Ectodermal cell (in vitro differentiated cells): ENCODE measurements at regions not wholly inside any gene's neighbourhood (a gene's known extent, or its start where the extent isn't known, plus 50 kb on each side); places are given as distances from the start of the nearest gene placed in this dataset.
"Not testable (repeated sequence)": the region's sequence is repeated elsewhere in the genome, so short reads cannot be mapped to it uniquely, and the experiment has no call there.

Source experiments
- H3K27ac ChIP-seq: 2 replicates; pipeline ENCODE4 v1.7.0; 2013; ENCODE audit warnings: mild to moderate bottlenecking, low read depth, low read length; ENCODE audit not compliant: insufficient read depth, poor library complexity, severe bottlenecking
- H3K27me3 ChIP-seq: 2 replicates; pipeline ENCODE4 v1.7.0; 2013; ENCODE audit warnings: mild to moderate bottlenecking, low read length; ENCODE audit not compliant: insufficient read depth, control insufficient read depth, poor library complexity, severe bottlenecking
- H3K36me3 ChIP-seq: one replicate; pipeline ENCODE4 v1.7.0; 2013; ENCODE audit warnings: low read length; ENCODE audit not compliant: control insufficient read depth, insufficient read depth
- H3K4me1 ChIP-seq: one replicate; pipeline ENCODE4 v1.7.0; 2013; ENCODE audit warnings: low read length; ENCODE audit not compliant: control insufficient read depth, insufficient read depth
- H3K4me3 ChIP-seq: 2 replicates; pipeline ENCODE4 v1.7.0; 2013; ENCODE audit warnings: low read depth, low read length, control low read depth; ENCODE audit not compliant: insufficient read depth
- H3K9me3 ChIP-seq: 2 replicates; pipeline ENCODE4 v1.7.0; 2013; ENCODE audit warnings: mild to moderate bottlenecking, low read length, moderate library complexity; ENCODE audit not compliant: control insufficient read depth
- WGBS, 2 experiments: methylation state at CpG; one replicate each; pipeline ENCODE4 v1.1.7; 2013; ENCODE audit warnings: missing lambda C conversion rate in 2 of 2; 5-methylcytosine and 5-hydroxymethylcytosine counted together

DNA sequence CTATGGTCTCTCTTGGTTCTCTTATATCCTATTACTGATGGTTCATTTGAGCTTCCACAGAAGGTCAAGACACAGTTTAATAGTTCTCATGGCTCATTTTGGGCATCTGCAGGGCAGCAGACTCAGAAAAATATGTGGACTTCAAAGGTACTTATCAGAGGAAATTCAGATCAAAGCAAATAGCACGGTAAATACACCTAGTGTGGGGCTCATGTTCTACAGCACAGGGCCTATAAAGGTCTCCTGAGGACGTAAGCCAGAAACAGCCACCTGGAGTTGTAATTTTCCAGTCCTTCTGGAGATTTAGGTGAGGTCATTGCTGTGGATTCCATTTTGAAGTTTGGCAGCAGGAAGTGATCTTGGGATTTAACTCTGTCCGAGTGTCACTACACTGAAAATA, 134.5 kb upstream of the SGO1 start:
- Histone ChIP-seq H3K27ac (no peak overlapping the region), H3K36me3 (no peaks in the 10 kb centered on the region), H3K9me3 (no peaks in the 10 kb centered on the region), H3K4me3 (no peak overlapping the region), H3K4me1 (no peaks in the 10 kb centered on the region), H3K27me3 (no peaks in the 10 kb centered on the region)
- 87 to 94% methylated on average over 3 of the region's 3 CpGs for WGBS, 2 experiments

DNA sequence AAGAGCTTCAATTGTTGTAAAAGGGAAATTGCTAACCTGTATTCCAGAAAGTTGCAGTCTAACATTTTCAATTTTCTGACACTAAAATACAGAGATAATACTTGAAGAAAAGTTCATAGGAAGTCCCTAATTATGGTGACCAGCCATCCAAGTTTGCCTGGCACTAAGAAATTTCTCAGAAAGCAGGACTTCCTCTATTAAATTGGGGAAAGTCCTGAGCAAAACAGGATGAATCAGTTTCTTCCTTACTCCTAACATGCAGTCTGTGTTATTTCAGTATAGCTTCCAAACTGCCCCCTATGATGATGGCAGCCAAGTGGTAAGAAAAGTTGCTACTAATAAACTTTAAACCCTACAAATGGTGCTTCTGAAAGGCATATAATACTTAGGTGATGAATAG, 133.5 kb upstream of the SGO1 start:
- no peak overlapping the region for H3K27ac ChIP-seq
- H3K36me3 ChIP-seq, result no peaks in the 10 kb centered on the region

DNA sequence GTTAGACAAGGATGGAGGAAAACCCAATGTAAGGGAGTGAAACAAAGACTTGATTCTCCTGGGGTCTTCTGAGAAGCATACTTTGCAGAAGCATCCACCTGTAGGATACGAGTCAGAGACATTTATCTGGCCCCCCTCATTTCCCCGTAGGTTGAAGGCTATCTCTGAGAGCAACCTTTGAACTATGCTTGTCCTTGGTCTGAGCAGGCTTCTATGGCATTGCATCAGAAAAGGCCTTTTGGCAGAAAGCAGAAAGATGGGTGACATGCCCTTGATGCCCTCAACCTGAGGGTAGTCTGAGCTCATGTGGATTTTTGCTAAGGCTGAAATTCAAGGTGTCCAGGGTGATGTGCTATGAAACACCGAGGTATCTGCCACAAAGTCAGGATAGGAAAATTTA, 131.6 kb upstream of the SGO1 start:
- Histone ChIP-seq H3K27me3 (no peaks in the 10 kb centered on the region), H3K4me1 (no peaks in the 10 kb centered on the region), H3K4me3 (no peak overlapping the region), H3K36me3 (no peaks in the 10 kb centered on the region), H3K27ac (no peak overlapping the region), H3K9me3 (no peaks in the 10 kb centered on the region)
- WGBS, 2 experiments, result 95% methylated on average over 3 of the region's 3 CpGs

More for the DNA sequence above, 133.5 kb upstream of the SGO1 start:
- Histone ChIP-seq H3K27me3 (no peaks in the 10 kb centered on the region), H3K4me1 (no peaks in the 10 kb centered on the region), H3K4me3 (no peak overlapping the region), H3K9me3 (no peaks in the 10 kb centered on the region)

DNA sequence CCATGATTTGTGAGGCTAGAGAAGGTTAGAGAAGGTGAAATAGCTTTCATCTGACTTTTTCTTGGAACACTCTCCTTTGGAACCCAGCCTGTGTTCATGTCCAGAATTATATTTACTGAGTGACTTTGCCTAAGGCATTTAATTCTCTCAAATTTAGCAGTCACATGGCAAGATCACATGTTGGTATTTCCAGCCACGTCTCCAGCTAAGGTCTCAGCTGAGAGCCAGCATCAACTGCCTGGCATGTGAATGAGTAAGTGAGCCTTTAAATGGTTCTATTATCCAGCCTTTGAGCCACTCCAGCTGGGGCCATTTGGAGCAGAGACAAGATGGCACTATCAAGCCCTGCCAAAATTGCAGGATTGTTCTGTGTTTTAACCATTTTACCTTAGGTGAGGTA, 130.2 kb upstream of the SGO1 start:
- no peaks in the 10 kb centered on the region for H3K9me3 ChIP-seq
- H3K4me1 ChIP-seq, result no peaks in the 10 kb centered on the region
- no peaks in the 10 kb centered on the region for H3K27me3 ChIP-seq
- 0% methylated on average over 1 of the region's 1 CpG for WGBS, 2 experiments
- H3K36me3 ChIP-seq, result no peaks in the 10 kb centered on the region
- H3K27ac ChIP-seq, result no peak overlapping the region
- H3K4me3 ChIP-seq, result no peak overlapping the region

DNA sequence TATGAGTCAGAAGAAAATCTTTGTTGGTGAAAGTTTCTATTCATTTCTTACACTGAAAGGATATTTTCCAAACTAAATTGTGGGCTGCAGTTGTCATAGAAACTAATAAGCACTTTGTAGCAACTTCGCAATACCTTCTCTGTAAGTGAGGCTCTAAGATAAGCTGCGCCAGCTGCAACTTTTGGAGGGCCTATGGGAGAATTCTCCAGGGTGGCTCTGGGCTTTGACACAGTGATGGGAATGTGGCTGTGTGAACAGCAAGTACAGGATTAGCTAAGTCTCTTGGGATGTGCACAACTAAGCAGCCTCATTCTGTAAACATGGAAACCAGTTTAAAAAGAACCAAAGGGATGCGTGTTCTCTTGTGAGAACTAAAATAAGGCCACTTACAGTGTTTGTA, 124.6 kb upstream of the SGO1 start:
- Histone ChIP-seq H3K4me3 (no peak overlapping the region), H3K9me3 (no peaks in the 10 kb centered on the region), H3K36me3 (no peaks in the 10 kb centered on the region), H3K4me1 (no peaks in the 10 kb centered on the region), H3K27ac (no peak overlapping the region), H3K27me3 (no peaks in the 10 kb centered on the region)
- 95 to 98% methylated on average over 3 of the region's 3 CpGs for WGBS, 2 experiments

DNA sequence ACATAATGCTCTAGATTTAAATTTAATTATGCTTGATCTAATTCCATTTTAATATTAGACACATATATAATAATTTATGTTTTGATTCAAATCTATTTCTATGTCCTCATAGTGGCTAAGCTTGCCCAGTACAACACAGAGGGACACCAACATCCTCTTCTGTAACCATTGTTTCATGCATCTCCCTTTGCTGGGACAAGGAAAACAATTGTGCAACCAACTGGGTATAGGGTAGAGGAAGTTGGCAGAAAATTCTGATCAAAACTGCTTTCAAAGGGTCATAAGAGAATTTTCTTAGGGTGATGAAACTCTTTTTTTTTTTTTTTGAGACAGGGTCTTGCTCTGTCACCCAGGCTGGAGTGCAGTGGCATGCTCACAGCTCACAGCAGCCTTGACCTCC, 121.4 kb upstream of the SGO1 start:
- Histone ChIP-seq H3K27me3 (no peaks in the 10 kb centered on the region), H3K9me3 (no peaks in the 10 kb centered on the region), H3K27ac (no peak overlapping the region), H3K36me3 (no peaks in the 10 kb centered on the region), H3K4me3 (no peak overlapping the region), H3K4me1 (no peaks in the 10 kb centered on the region)

DNA sequence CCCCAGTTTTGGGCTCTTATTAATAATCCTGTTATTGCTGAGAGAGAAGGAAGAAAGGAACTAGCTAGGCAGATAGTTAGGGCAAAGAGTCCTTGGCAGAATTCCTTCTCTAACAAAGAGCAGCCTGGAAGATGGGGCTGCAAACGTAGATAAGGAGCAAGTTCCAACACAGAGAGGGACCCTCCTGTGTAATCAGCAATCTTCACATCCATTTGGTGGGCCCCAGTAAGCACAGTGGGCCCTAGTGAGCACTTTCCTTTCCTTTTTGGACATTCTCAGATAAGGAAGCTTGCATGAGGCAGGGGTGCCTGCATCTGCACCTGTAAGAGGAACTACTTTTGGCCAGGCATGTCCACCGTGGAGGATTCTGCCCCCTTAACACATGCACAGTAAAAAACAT, 119.6 kb upstream of the SGO1 start:
- 83 to 94% methylated on average over 2 of the region's 2 CpGs for WGBS, 2 experiments
- no peaks in the 10 kb centered on the region for H3K9me3 ChIP-seq
- no peak overlapping the region for H3K27ac ChIP-seq
- H3K4me1 ChIP-seq, result no peaks in the 10 kb centered on the region
- no peaks in the 10 kb centered on the region for H3K36me3 ChIP-seq
- no peaks in the 10 kb centered on the region for H3K27me3 ChIP-seq
- H3K4me3 ChIP-seq, result no peak overlapping the region

DNA sequence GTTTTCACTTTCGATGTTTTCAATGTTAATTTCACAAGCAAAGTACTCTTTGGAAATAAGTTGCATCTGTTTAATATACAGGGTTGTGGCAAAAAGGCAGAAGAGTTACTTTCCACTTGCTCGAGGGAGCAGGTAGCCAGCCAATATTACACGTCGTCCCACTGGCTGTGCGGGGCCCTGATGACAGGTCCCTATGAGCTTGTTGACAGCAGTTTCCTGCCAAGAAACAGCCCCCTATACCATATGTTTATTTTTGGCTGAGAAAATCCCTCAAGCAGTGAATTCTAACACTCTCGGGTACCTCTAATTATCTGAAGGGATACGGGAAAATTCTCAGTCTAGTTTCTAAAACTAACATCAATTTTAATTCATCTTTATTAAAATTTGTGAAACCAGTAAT, 116.8 kb upstream of the SGO1 start:
- Histone ChIP-seq H3K27me3 (no peaks in the 10 kb centered on the region), H3K36me3 (no peaks in the 10 kb centered on the region), H3K9me3 (no peaks in the 10 kb centered on the region), H3K27ac (no peak overlapping the region), H3K4me1 (no peaks in the 10 kb centered on the region), H3K4me3 (no peak overlapping the region)
- WGBS, 2 experiments, result 88 to 89% methylated on average over 7 of the region's 7 CpGs

DNA sequence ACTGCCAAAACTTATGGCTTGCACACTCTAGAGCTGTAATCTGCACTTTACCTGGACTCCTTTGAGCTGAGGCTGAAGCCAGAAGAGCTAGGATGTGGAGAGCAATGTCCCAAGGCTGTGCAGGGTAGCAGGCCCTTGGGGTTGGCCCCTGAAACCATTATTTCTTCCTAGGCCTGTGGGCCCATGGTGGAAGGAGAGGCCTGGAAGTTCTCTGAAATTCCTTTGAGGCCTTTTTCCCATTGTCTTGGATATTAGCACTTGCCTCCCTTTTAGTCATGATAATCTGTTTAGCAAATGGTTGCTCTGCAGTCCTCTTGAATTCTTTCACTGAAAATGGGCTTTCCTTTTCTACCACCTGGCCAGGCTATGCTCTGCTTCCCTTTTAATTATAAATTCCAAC, 102.0 kb upstream of the SGO1 start:
- H3K9me3 ChIP-seq, result no peaks in the 10 kb centered on the region

DNA sequence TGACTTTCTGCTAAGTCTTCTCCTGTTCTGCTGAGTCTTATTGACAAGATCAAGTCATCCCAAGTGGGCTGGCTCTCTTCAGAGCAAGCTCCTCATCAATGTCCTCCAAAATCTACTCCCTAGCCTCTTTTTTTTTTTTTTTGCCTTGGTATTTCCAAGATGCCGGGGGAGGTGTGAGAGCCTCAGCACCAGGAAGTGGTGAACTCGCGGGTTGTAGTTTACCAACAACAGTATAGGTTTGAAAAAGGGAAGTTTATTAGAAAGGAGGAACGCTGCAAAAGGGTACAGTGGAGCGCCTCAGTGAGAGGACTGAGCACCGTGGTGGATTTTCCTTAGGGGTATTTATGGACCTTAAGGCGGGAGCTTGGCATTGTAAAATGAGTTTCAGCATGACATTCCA, 94.3 kb upstream of the SGO1 start:
- Histone ChIP-seq H3K4me1 (no peaks in the 10 kb centered on the region), H3K36me3 (no peaks in the 10 kb centered on the region), H3K9me3 (no peaks in the 10 kb centered on the region), H3K27ac (no peak overlapping the region), H3K4me3 (no peak overlapping the region), H3K27me3 (no peaks in the 10 kb centered on the region)
- 91 to 92% methylated on average over 7 of the region's 7 CpGs for WGBS, 2 experiments

More for the DNA sequence above, 102.0 kb upstream of the SGO1 start:
- no peaks in the 10 kb centered on the region for H3K4me1 ChIP-seq
- no peak overlapping the region for H3K27ac ChIP-seq
- H3K4me3 ChIP-seq, result no peak overlapping the region
- no peaks in the 10 kb centered on the region for H3K27me3 ChIP-seq
- no peaks in the 10 kb centered on the region for H3K36me3 ChIP-seq

DNA sequence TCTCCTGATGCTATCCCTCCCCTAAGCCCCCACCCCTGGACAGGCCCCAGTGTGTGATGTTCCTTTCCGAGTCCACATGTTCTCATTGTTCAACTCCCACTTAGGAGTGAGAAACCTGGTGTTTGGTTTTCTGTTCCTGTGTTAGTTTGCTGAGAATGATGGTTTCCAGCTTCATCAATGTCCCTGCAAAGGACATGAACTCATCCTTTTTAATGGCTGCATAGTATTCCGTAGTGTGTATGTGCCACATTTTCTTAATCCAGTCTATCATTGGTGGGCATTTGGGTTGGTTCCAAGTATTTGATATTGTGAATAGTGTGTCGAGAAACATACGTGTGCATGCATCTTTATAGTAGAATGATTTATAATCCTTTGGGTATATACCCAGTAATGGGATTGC, 80.0 kb upstream of the SGO1 start:
- not testable (repeated sequence) for H3K4me1 ChIP-seq, H3K9me3 ChIP-seq, H3K27ac ChIP-seq, H3K27me3 ChIP-seq, H3K36me3 ChIP-seq, H3K4me3 ChIP-seq
- WGBS, 2 experiments, result 89 to 96% methylated on average over 4 of the region's 4 CpGs
